Middle frontal gyrus (tissue), 1 donor: ENCODE measurements at regions not wholly inside any gene's neighbourhood (a gene's known extent, or its start where the extent isn't known, plus 50 kb on each side); places are given as distances from the start of the nearest gene placed in this dataset.
A peak's percentile ranks its signal among the peaks of the same experiment; 100 is the strongest.

Source experiments
- DNase-seq: peaks from one replicate; pipeline ENCODE4 v3.0.0-alpha.2; 2015; ENCODE audit warnings: low spot score; ENCODE audit errors: extremely low spot score

- no peak for DNase-seq
Measured at GRCh38 chr1:218634212-218634611, 289.1 kb downstream of the TGFB2 start.

DNA sequence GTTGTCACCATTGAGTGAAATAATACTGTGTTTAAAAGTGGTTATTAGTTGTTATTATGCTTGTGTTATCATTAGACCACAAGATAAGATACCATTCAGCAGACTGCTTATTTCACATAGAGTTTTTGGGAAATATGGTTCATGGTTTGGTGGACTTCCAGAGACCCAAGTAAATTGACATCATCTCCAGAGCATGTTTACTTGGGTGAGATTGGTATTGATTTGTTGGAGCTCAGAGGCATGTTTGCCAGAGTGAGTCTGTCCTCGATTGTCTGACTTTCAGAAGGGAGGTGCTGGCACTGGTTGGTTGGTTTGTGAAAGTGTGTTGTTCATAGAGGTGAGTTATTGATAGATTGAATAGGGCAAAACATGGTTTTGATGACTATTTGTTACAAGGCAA is 291.4 kb downstream of the TGFB2 start:
- DNase-seq = no peak

- no peak for DNase-seq
Measured at GRCh38 chr1:218640173-218640572, 295.0 kb downstream of the TGFB2 start.

DNA sequence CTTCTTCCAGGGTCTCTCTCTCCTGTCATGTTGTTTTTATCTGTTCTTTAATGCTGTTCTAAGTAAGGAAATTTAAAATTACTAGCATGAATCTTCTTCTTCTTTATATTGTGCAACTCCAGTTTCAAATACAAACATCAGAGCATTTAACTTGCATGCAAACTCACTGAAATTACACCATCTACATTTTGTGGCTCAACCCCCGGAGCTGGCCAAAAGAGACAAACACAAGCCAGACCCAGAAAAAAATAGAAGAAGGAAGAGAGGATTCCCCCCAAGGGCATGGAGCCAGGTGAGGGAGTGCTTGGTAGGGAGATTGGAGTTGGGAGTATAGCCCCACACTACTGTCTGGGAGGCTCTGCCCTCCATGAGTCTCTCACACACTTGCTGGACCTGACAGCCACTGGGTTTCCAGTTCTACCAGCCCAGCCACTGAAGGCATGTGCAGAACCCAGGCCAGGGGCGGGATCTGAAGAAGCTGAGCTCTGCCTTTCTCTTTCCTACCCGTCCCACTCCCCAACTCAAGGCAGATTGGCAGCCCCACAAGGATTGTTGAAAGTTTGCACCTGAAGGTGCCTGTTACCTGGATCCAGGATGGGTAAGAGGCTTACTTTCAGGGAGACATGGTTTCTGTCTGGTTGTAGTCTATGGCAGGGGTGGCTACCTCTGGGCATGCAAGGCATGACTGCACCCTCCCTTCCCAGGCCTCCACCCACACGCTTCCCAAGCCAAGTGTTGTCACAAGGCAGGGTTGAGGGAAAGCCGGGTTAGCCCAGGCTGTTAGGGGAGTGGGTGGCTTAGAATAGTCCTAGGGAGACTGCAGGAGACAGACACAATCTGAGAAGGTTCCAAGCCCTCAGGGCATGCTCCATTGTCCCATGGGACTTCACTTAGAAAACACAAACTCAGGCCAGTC is 297.2 kb downstream of the TGFB2 start:
- no peak for DNase-seq

DNA sequence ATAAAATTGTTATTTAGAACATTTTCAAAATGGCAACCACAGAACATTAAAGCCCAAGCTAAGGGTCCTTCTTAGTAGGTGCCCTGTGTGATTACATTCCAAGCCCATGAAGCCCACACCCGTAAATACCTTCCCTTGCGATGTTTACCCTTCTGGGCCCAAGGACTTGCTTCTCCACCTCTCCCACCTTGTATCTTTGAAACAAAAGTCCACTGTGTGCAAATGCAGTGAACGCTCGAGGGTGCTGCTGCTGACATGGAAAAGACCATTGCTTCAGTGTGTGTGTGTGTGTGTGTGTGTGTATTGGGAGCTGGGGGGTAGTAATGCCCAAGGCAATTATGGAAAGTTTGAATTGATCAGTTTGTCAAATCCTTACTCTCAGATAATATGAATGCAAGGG is 298.1 kb downstream of the TGFB2 start:
- DNase-seq = no peak

DNA sequence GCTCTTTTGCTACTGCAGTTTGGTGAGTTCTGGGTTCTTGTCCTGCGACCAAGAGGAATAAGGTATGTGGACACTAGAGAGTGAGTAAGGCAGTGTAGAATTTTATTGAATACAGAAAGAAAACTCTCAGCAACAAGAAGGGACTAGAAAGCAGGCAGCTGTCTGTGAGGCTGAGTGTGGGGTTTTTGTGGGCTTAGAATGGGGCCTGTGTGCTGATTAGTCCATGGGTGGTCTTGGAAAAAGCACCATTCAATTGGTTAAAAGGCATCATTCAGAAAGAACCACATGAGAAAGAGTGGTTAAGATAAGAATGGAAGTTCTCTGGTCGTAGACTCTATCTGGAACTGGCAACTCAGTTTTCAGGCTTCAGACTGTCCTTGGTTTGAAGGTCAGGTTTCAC is 298.8 kb downstream of the TGFB2 start:
- DNase-seq = no peak

GRCh38 chr1:218646288-218646687 is 301.2 kb downstream of the TGFB2 start:
- no peak for DNase-seq

- DNase-seq = no peak
Measured at GRCh38 chr1:218656301-218657037, 311.3 kb downstream of the TGFB2 start.

DNA sequence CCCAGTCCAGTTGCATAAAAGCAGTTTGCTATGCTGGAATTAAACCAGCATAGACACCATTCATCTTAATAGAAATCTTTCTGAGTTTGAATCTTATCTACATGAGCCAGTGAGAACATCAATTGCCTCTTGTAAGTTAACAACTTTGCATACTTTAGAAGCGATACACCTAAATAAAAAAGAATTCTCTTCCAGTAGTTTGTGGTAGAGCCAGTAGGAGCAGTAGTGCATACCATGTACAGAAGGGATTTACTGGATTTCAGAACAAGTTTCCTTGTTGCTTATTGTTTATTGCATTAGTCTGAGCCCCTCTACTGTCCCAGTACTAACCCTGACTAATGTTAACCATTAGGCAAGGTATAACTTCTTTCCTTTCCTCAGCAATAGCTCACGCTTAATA is 313.1 kb downstream of the TGFB2 start:
- no peak for DNase-seq

GRCh38 chr1:218658899-218659298 is 313.8 kb downstream of the TGFB2 start:
- no peak for DNase-seq

DNA sequence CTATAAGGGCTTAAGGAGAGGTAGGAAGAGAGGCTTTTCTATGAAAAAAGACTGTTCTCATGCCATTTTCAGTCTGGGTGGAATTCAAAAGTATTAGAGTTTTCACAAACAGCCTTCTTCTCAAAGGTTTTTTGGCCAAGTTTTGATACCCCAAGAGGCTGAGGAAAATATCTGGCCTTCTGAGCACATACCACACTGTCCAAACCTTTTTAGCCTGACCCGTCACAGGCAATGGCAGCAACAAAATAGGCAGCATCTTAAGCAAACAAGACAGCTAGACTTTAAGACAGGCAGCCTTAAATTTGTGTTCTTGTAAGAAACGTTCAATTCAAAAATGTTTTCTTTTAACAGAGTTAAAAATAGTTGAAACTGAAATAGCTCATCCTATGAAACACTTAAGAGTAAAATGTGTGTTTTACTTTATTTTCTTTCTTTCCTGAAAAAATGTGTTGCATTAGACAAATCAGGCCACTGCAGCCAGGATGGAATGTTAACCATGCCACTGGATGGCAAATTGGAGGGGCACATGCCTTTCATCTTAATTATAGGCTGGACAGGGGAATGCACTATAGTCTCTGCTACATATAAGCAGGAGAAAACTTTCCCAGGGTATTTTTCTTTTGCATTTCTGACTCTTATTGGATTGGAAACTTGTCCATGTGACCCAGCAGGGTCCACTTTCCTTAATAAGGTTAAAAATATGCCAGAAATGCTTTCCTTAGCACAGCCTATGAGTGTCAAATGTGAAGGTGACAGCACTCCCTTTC is 315.0 kb downstream of the TGFB2 start:
- DNase-seq = no peak

DNA sequence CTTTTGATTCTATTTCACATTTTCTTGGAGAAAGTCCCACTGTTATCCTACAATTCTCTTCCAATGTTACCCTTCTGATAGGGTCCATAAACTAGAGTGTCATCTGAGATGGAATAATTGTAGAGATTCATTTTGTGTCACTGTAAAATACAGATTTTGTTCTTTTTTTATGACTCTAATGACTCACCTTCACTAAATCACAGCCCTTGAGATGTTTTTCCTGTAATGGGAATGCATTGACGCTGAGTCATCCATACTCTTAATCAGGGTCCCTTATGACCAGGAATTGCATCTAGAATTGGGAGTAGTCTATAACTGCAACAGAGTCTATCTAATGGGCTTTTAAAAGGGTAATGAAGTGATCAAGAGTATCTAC is 315.5 kb downstream of the TGFB2 start:
- DNase-seq = no peak

- no peak for DNase-seq
Measured at GRCh38 chr1:218661411-218661810, 316.3 kb downstream of the TGFB2 start.

DNA sequence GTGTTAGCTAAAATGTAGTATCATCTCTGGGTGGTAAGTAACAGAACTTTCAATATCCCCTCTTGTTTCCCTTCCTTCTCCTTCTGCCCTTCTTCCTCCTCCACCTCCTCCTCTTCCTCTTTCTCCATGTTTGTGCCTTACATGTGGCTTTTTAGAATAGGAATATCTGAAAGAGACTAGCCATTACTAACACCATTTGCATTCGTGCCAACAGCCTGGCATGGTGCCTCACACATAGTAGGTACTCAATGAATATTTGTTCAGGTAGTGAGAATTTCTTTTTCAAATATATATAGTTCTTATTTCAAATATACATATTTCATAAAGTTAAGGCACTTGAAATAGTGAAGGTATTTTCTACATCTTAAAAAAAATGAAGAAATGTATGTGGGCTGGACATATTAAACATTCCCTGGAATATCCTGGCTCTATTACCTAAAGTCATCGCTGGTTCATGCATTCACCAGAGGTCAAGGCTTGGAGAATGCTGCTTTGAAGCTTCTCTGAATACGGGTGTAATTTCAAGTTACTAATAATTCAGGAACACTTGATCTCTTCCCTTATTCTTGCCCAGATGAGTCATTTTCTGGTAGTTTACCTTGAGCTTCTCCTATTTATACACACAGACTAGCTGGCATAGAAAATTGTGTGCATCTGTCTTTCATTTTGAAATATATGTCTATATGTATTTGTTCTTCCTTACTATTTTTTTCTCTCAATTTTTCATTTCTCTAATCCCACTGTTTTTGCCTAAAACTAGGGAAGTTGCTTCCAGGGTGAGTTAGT is 319.4 kb downstream of the TGFB2 start:
- no peak for DNase-seq

GRCh38 chr1:218665221-218665620 is 320.1 kb downstream of the TGFB2 start:
- DNase-seq = peak; percentile 54

DNA sequence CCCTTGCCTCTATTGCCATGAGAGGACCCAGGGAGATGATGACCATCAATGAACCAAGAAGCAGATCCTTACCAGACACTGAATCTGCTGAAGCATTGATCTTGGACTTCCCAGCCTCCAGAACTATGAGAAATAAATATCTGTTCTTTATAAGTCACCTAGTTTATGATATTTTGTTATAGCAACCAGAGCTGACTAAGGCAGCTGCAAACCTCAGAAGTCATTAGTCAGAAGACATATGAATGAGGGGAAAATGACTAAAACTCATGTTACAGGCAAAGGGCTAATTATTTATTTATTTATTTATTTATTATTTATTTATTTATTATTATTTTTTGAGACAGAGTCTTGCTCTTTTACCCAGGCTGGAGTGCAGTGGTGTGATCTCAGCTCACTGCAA is 321.1 kb downstream of the TGFB2 start:
- no peak for DNase-seq

- no peak for DNase-seq
Measured at GRCh38 chr1:218667781-218668516, 322.8 kb downstream of the TGFB2 start.

GRCh38 chr1:218669431-218669830 is 324.3 kb downstream of the TGFB2 start:
- no peak for DNase-seq

GRCh38 chr1:218670875-218671274 is 325.7 kb downstream of the TGFB2 start:
- no peak for DNase-seq

DNA sequence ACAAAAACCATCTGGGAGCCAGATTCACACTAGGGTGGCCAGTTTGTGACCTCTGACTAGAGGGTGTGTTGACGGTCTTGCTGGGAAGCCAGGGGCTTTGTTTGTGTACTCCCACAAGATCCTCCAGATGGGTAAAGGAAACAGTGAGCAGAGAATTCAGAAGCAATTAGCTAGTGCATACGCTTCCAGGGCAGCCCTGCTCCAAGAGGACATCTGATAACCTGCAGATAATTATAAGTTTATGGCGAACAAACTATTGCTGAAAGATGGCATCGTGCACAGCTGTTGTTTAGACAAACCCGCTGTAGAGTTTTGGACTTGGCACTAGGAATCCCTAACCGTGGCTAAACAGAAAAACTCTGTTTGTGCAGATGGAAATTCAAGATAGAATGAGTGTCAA is 326.4 kb downstream of the TGFB2 start:
- no peak for DNase-seq
